ENCODE measurements at regions not wholly inside any gene's neighbourhood (a gene's known extent, or its start where the extent isn't known, plus 50 kb on each side); places are given as distances from the start of the nearest gene placed in this dataset.

DNA sequence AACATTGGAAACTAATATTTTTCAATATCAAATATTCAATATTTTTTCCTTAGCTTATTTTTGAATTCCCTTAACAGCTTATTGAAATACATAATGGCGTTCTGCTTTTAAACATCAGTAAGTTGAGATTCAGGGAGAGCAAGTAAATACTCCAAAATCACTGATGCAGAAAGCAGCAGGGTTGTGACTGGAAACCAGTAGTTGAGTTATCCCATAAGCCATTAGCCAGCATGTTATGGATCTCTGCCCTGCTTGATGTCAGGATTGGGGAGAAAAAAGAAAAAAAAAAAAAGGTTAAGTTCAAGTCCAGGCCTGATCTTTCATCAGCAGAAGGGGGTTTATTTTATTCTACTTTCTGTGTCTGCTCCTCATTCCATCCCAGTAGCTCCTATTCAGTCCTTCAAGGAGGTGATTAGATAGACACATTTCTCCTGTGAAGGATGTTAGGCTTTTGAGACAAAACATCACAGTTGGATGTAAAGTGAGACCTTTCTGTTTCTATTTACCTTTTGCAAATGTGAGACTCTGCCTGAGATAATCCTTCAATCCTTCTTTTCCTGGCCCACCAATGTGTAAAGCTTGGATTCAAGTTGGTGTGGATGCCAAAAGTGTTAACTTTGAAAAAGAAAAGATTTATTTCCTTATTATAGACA lies 110.9 kb upstream of the HDAC9 start:
- TF ChIP-seq, protein P1, sequence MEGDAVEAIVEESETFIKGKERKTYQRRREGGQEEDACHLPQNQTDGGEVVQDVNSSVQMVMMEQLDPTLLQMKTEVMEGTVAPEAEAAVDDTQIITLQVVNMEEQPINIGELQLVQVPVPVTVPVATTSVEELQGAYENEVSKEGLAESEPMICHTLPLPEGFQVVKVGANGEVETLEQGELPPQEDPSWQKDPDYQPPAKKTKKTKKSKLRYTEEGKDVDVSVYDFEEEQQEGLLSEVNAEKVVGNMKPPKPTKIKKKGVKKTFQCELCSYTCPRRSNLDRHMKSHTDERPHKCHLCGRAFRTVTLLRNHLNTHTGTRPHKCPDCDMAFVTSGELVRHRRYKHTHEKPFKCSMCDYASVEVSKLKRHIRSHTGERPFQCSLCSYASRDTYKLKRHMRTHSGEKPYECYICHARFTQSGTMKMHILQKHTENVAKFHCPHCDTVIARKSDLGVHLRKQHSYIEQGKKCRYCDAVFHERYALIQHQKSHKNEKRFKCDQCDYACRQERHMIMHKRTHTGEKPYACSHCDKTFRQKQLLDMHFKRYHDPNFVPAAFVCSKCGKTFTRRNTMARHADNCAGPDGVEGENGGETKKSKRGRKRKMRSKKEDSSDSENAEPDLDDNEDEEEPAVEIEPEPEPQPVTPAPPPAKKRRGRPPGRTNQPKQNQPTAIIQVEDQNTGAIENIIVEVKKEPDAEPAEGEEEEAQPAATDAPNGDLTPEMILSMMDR (IDR thresholded peaks at IDR 0.05), result no peak
- TF ChIP-seq NFYB (CRISPR knock-in tag; conservative IDR thresholded peaks at IDR 0.05; ENCODE audit: low read depth), result no peak
- TF ChIP-seq, protein P2, sequence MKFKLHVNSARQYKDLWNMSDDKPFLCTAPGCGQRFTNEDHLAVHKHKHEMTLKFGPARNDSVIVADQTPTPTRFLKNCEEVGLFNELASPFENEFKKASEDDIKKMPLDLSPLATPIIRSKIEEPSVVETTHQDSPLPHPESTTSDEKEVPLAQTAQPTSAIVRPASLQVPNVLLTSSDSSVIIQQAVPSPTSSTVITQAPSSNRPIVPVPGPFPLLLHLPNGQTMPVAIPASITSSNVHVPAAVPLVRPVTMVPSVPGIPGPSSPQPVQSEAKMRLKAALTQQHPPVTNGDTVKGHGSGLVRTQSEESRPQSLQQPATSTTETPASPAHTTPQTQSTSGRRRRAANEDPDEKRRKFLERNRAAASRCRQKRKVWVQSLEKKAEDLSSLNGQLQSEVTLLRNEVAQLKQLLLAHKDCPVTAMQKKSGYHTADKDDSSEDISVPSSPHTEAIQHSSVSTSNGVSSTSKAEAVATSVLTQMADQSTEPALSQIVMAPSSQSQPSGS (CRISPR knock-in tag; IDR thresholded peaks at IDR 0.05; ENCODE audit: borderline replicate concordance, low read depth), result no peak
- TF ChIP-seq ELF4 (CRISPR knock-in tag; IDR thresholded peaks at IDR 0.05; ENCODE audit: low read depth), result no peak
- TF ChIP-seq, protein P3, sequence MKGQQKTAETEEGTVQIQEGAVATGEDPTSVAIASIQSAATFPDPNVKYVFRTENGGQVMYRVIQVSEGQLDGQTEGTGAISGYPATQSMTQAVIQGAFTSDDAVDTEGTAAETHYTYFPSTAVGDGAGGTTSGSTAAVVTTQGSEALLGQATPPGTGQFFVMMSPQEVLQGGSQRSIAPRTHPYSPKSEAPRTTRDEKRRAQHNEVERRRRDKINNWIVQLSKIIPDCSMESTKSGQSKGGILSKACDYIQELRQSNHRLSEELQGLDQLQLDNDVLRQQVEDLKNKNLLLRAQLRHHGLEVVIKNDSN (CRISPR knock-in tag; IDR thresholded peaks at IDR 0.05), result no peak
- no peak for TF ChIP-seq NR3C1 (CRISPR knock-in tag; conservative IDR thresholded peaks at IDR 0.05; ENCODE audit: low read depth)
- no peak for TF ChIP-seq SP1 (CRISPR knock-in tag; conservative IDR thresholded peaks at IDR 0.05)
- TF ChIP-seq CBFB (CRISPR knock-in tag; IDR thresholded peaks at IDR 0.05; ENCODE audit: low read depth), result no peak
- TF ChIP-seq, protein P4, sequence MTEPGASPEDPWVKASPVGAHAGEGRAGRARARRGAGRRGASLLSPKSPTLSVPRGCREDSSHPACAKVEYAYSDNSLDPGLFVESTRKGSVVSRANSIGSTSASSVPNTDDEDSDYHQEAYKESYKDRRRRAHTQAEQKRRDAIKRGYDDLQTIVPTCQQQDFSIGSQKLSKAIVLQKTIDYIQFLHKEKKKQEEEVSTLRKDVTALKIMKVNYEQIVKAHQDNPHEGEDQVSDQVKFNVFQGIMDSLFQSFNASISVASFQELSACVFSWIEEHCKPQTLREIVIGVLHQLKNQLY (CRISPR knock-in tag; IDR thresholded peaks at IDR 0.05), result no peak
- TF ChIP-seq FOXJ3 (CRISPR knock-in tag; IDR thresholded peaks at IDR 0.05; ENCODE audit: borderline replicate concordance), result no peak
- no peak for TF ChIP-seq SOX15 (CRISPR knock-in tag; IDR thresholded peaks at IDR 0.05)
- TF ChIP-seq NR1H2 (CRISPR knock-in tag; IDR thresholded peaks at IDR 0.05), result no peak
